ENCODE measurements at regions not wholly inside any gene's neighbourhood (a gene's known extent, or its start where the extent isn't known, plus 50 kb on each side); places are given as distances from the start of the nearest gene placed in this dataset.

- TF ChIP-seq FOXK2 (IDR thresholded peaks at IDR 0.05) (no peak), SP1 (IDR thresholded peaks at IDR 0.05) (no peak)
Observed at GRCh38 chr18:39675906-39676305, 2110.3 kb upstream of the CELF4 start.

Measured in HEK293T (cell line).